Right lobe of liver (tissue), 4 donors: ENCODE measurements at regions not wholly inside any gene's neighbourhood (a gene's known extent, or its start where the extent isn't known, plus 50 kb on each side); places are given as distances from the start of the nearest gene placed in this dataset.

ENCODE experiments used
- CTCF ChIP-seq, 4 donors: fragments of 200-600 bp in 3 of 4; fragments of 450-650 bp in 1 of 4; IDR thresholded peaks; one replicate each; pipeline versions ENCODE4 v1.5.1 to v1.8.0; 2016 to 2022; ENCODE audit warnings: antibody characterized with exemption in 4 of 4, mild to moderate bottlenecking in 2 of 4
- POLR2A ChIP-seq: fragments of 450-650 bp; IDR thresholded peaks from one replicate; pipeline ENCODE4 v1.6.1; 2017; ENCODE audit warnings: antibody characterized with exemption, mild to moderate bottlenecking
- donor health status: DM: no; HTN: no; CAD: no.
- donor health status: DM: no; HTN: no; CAD: no.
- donor health status: DM: no; HTN: yes; CAD: no.

- TF ChIP-seq CTCF (IDR thresholded peaks at IDR 0.05) (no peak), POLR2A (no peak)
Observed at GRCh38 chr5:6979061-6979460, 265.8 kb downstream of the TENT4A start.
